ENCODE measurements at regions not wholly inside any gene's neighbourhood (a gene's known extent, or its start where the extent isn't known, plus 50 kb on each side); places are given as distances from the start of the nearest gene placed in this dataset.
"Not testable (repeated sequence)": the region's sequence is repeated elsewhere in the genome, so short reads cannot be mapped to it uniquely, and the experiment has no call there.

DNA sequence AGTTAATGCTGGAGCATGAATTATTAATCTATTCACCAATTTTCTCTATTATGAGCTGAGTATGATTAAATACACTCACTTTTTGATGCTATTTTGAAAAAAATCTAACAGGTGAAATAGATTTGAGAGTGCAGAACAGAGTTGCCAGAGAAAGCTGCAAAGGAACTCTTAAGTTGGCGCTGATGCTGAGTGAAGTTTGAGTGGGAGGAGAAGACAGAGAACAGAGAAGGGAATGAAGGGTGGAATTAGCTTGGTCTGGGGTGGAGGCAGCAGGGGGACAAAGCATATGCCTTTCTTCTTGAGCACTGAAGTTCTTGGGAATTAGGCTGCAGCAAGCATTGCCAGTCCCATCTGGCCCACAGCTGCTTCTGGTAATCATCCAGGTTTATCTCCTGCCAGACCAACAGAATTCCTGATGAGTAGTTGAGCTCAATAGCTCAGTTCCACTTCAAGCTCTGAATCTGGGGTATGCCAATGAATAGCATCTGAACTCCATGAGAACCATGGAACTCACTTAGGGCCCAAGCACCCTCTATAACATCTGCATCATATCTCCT is 290.1 kb downstream of the HINT1 start:
- intact Hi-C loops (cut with DNase I), result loop anchor here (5.0 kb wide), 1 partner anchor 237 kb away; no protein-coding TSS in a partner anchor
- no peak for ATAC-seq
- no peak for DNase-seq (ENCODE audit: missing footprints)

GRCh38 chr5:130871346-130872086 is 293.5 kb downstream of the HINT1 start:
- intact Hi-C loops (cut with DNase I), result loop anchor here (5.0 kb wide), 1 partner anchor 241 kb away; no protein-coding TSS in a partner anchor
- ATAC-seq (peak; percentile 93), DNase-seq (ENCODE audit: missing footprints) (peak; percentile 67)

DNA sequence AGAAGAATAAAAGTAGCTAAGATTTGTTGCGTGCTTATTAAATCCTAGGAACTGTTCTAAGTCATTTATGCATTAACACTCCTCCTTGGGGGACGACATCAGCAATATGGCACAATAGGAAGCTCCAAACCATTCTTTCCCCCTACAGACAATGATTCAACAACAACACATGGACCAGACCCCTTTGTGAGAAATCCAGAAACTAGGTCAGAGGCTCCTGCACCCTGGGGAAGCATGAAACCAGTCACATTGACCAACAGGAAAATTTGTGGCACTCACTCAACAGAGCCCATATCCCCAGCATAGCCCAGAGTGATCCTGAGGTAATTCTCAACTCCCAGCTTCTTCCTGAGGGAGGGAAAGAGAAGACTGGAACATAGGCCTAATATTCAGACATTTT is 294.4 kb downstream of the HINT1 start:
- DNase-seq (ENCODE audit: missing footprints) (no peak), ATAC-seq (peak; percentile 47)
- intact Hi-C loops (cut with DNase I), result loop anchor here (5.0 kb wide), 1 partner anchor 242 kb away; no protein-coding TSS in a partner anchor

- intact Hi-C loops (cut with DNase I), result no loop called here
- peak; percentile 33 for ATAC-seq
- DNase-seq (ENCODE audit: missing footprints), result no peak
Measured at GRCh38 chr5:130868186-130868840, 296.7 kb downstream of the HINT1 start.

DNA sequence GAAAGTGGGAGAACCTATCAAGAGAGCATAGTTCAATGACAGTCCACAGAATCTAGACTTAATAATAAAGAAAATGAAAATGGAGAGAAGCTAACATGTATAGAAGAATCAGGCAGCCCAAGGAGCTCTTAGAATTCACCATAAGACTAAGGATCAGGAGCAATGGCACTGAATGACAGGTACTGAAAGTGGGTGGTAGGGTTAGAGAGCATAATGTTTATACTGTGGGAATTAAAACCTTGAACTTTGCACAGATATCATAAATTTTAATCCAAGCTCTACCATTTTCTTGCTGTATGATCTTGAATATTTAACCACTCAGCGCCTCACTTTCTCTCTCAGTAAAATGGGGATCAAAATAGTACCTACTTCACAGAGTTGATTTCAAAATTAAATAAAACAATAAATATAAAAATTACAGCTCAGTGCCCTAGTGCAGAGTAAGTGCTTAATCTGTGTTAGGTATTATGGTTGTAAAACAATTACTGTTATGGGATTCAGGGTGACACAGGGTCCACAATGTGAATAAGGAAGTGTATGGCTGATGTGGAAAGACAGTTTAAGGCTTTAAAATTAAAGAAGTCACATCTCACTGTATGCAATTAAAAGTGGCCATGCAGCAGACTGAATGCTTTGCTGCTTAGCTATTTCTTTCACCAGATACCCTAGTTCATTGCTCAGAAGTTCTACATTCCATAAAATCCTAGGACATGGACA is 319.8 kb downstream of the HINT1 start:
- ATAC-seq (no peak), DNase-seq (ENCODE audit: missing footprints) (no peak)
- intact Hi-C loops (cut with DNase I), result no loop called here

DNA sequence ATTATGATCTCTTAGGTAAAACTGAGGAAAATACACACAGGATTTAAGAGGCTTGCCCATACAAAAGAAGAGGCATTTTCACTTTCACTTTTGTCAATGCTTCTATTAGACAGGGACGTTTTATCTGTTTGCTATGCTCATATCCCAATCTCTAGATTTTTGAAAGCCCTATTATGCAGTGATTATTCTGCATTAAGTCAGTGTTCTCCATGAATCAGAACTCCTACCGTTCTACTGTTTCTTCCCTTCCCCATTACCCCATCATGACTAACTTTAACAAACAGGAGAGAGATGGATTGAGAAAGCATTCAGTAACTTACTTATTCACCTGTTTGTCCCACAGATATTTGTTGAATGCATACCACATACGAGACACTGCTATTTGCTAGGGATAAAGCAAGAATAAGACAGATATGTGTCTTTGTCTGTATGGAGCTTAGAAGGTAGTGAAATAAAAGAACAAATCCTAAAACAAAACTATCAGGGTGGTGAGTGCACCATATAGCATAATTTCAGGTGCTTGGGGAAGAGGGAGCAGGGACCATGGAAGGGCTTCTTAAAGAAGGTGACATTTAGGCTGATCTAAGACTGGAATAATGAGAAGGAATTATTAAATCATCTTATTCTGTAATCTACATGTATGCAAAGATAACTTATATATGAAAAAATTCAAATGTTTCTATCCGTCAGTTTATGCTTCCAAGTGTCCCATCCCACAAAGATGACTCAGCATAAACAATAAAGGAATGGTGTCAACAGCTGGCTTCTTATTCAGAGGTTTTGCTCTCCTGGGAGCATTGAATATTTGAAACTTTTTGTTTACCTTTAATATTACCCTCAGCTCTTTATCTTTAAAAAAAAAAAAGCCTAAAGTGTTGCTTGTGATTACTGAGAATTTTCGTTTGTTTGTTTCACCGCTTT is 328.1 kb downstream of the HINT1 start:
- intact Hi-C loops (cut with DNase I), result no loop called here
- DNase-seq (ENCODE audit: missing footprints) (no peak), ATAC-seq (no peak)

DNA sequence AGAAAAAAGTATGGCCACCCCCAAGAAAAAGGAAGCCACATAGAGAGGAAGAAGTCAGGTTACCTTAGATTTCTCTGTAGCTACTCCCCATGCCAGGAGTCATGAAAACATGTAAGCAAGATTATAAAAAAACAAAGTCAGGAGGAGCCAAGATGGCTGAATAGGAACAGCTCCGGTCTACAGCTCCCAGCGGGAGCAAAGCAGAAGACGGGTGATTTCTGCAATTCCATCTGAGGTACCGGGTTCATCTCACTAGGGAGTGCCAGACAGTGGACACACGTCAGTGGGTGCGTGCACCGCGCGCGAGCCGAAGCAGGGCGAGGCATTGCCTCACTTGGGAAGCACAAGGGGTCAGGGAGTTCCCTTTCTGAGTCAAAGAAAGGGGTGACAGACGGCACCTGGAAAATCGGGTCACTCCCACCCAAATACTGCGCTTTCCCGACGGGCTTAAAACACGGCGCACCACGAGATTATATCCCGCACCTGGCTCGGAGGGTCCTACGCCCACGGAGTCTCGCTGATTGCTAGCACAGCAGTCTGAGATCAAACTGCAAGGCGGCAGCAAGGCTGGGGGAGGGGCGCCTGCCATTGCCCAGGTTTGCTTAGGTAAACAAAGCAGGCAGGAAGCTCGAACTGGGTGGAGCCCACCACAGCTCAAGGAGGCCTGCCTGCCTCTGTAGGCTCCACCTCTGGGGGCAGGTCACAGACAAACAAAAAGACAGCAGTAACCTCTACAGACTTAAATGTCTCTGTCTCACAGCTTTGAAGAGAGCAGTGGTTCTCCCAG is 347.3 kb downstream of the HINT1 start:
- DNase-seq (ENCODE audit: missing footprints); intact Hi-C loops (cut with DNase I); ATAC-seq: not testable (repeated sequence)

GRCh38 chr5:130815246-130815645 is 349.8 kb downstream of the HINT1 start:
- no peak for DNase-seq (ENCODE audit: missing footprints)
- ATAC-seq, result no peak
- intact Hi-C loops (cut with DNase I), result no loop called here

DNA sequence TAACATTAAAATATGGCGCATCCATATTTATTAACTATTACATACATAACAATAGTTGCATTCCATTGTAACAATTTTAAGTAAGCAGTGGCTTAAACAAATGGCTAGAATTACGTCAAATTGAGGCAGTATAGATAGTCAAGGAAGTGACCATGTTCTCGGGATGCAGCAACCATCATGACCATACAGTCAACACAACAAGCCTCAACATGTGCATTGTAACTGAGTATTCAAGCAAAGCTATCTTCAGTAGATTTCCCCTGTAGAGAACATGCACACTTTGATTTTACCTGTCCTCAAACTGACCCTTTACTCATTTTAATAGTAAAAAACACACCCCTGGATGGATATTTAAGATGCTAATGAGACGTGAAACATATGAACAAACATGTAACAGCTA is 356.4 kb downstream of the HINT1 start:
- DNase-seq (ENCODE audit: missing footprints) (no peak), ATAC-seq (no peak)
- intact Hi-C loops (cut with DNase I), result no loop called here

DNA sequence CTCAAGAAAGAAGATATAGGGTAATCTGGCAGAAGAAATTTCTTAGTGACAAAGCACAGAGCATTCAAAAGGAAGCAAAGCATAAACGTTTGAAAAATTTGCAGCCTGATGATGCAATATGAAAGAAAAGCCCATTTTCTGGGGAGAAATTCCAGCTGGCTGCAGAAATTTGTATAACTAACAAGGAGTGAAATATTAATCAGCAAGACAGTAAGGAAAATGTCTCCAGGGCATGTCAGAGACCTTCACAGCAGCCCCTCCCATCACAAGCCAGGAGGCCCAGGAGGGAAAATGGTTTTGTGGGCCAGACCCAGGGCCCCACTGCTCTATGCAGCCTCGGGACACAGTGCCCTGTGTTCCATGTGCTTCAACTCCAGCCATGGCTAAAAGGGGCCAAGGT is 359.4 kb downstream of the HINT1 start:
- intact Hi-C loops (cut with DNase I), result no loop called here
- no peak for ATAC-seq
- DNase-seq (ENCODE audit: missing footprints), result no peak

DNA sequence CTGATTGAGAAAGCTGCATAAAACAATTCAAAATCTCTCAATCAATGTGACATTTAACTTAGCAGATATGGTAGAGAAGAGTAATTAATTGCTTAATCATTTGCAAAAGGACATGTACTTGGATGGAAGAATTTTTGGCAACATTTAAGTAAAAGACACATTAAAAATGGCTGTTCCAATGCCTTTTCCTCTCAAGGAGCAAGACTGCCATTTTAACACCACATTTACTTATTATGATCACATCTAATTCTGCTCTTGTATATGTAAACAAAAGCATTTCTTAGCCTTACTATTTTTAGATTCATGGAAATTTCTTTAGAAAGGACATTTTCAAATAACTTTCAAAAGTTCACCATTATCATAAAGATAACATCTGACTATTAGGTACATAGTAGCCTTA is 360.0 kb downstream of the HINT1 start:
- DNase-seq (ENCODE audit: missing footprints) (no peak), ATAC-seq (no peak)
- intact Hi-C loops (cut with DNase I), result no loop called here

- intact Hi-C loops (cut with DNase I), result no loop called here
- ATAC-seq, result no peak
- no peak for DNase-seq (ENCODE audit: missing footprints)
Measured at GRCh38 chr5:130801963-130802362, 363.1 kb downstream of the HINT1 start.

DNA sequence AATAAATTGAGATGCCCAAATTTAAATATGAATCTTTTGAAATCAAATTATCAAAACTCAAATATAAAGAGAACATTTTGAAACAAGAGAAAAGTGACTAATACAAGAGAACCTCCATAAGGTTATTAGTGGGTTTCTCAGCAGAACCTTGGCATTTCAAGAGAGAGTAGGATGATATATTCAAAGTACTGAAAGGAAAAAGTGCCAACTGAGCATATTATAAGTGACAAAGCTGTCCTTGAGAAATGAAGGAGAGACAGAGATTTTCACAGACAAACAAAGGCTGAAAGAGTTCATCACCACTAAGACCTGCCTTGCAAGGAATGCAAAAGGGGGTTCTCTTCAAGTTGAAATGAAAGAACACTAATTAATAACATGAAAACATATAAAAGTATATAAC is 366.0 kb downstream of the HINT1 start:
- intact Hi-C loops (cut with DNase I), result no loop called here
- DNase-seq (ENCODE audit: missing footprints), result no peak
- no peak for ATAC-seq

DNA sequence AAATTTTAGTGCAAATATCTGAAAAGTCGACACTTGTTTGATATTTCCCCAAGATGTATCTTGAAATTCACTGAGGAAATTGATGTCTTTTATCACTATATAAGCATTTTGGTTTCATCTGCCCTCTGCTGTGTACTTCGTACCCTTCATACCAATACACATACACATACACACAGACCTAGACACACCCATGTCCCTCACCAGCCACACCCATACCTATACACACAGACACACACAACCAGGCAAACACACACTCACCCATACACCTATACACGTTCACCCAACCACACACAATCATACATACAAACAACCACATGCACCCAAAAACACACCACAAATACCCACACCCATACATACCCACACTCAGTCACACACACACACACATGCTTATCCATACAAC is 367.8 kb downstream of the HINT1 start:
- DNase-seq (ENCODE audit: missing footprints), result no peak
- no peak for ATAC-seq
- intact Hi-C loops (cut with DNase I), result no loop called here

DNA sequence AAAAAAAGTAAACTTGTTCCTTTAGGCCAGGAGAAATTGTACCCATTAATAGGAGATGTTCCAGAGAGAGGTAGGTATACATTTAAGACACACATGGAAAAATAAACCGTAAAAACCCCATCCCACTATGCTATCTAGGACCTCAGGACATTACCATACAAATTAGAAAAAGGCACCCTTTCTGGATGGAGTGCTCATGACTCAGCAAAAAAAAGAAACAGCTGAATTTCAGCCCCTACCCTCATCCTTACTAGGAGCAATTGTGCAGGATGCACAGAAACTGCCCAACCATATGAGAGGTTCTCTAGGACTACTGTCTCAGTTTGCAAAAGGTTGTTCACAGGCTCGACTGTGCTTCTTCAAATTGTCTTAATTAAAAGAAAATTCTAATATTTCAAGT is 368.2 kb downstream of the HINT1 start:
- DNase-seq (ENCODE audit: missing footprints) (no peak), ATAC-seq (no peak)
- intact Hi-C loops (cut with DNase I), result no loop called here

DNA sequence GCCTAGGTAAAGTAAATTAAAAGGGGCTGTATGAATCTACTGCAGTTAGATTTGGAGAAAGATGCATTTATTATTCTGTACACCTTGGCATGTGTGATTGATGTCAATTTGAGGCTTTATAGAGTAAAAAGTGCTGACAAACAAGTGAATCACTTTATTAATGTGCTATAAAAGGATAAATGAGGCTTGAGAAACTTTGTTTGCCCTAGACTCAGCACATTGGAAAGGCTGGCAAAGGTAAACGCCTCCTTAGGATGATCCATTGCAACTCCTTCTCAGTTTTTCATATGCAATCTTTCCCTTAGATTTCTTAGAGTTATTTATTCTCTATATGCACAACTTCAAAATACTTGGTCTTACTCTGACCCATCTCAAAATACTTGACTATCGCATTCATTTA is 369.0 kb downstream of the HINT1 start:
- intact Hi-C loops (cut with DNase I), result no loop called here
- no peak for DNase-seq (ENCODE audit: missing footprints)
- ATAC-seq, result no peak

DNA sequence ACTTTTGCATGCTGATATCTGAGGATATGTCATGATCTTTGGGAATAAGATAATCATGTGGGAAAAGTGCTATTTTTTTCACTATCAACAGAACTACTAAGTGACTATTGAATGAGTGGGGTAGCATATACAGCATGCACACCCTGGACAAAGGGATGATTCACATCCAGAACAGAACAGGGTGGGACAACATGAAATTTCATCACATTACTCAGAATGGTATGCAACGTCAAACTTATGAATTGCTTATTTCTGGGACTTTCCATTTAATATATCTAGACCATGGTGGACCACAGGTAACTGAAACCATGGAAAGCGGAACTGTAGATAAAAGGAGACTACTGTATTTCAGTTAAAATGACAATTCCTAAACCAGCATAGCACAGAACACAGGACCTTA is 370.0 kb downstream of the HINT1 start:
- DNase-seq (ENCODE audit: missing footprints) (no peak), ATAC-seq (no peak)
- intact Hi-C loops (cut with DNase I), result no loop called here

DNA sequence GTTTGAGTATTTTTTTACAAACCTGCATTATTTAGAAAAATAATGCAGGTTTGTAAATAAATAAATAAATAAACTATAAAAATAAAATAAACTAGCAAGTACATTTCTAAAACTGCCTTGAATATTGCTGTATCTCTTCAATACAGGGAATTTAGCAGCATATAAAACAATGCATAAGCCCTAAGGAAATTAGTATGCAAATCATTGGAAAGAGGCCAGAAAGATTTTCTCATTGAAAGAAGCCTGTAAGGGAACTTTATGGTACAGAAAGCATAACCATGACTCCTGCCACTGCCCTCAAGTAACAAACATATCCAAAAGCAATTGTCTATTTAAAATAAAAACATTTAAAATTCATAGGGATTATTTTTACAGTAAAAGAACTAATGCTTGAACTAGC is 387.3 kb downstream of the HINT1 start:
- ATAC-seq (no peak), DNase-seq (ENCODE audit: missing footprints) (no peak)
- intact Hi-C loops (cut with DNase I), result no loop called here

Data from Right ventricle myocardium inferior (tissue), 1 donor.